Ovary (tissue), 7 donors: ENCODE measurements at regions not wholly inside any gene's neighbourhood (a gene's known extent, or its start where the extent isn't known, plus 50 kb on each side); places are given as distances from the start of the nearest gene placed in this dataset.

Experiments
- DNase-seq, 5 donors: peaks; one replicate each; pipeline ENCODE4 v3.0.0-alpha.2; 2019 to 2020
- H3K27ac ChIP-seq, 2 donors: fragments of 200-600 bp; one replicate each; pipeline versions ENCODE4 v1.5.1 to v1.8.0; 2019 to 2022
- H3K27me3 ChIP-seq: fragments of 200-600 bp; one replicate; pipeline ENCODE4 v1.8.0; 2022
- H3K36me3 ChIP-seq: fragments of 200-600 bp; sonication (generic); one replicate; pipeline ENCODE4 v1.5.1; 2019
- H3K4me1 ChIP-seq: one replicate; pipeline ENCODE4 v1.8.1; 2013; ENCODE audit warnings: mild to moderate bottlenecking, moderate library complexity; ENCODE audit not compliant: insufficient read depth
- H3K4me3 ChIP-seq: fragments of 200-600 bp; sonication (generic); one replicate; pipeline ENCODE4 v1.5.1; 2017
- H3K9me3 ChIP-seq, 2 donors: fragments of 200-600 bp in 1 of 2; sonication (generic) in 1 of 2; one replicate each; pipeline versions ENCODE4 v1.5.1 to v1.8.1; 2013 to 2019; ENCODE audit warnings: mild to moderate bottlenecking in 1 of 2, moderate library complexity in 1 of 2
- EP300 ChIP-seq: sonication (generic); formaldehyde crosslinking; IDR thresholded peaks from one replicate; pipeline ENCODE4 v1.6.1; 2017; ENCODE audit warnings: antibody characterized with exemption
- POLR2A ChIP-seq: fragments of 450-650 bp; IDR thresholded peaks from one replicate; pipeline ENCODE4 v1.6.1; 2017; ENCODE audit warnings: antibody characterized with exemption, mild to moderate bottlenecking, moderate library complexity
- WGBS, 3 donors: extraction: QIAGEN DNeasy Blood & Tissue Kit in 1 of 3; methylation state at CpG; one replicate each; pipeline versions ENCODE4 v1.1.5 to v1.1.7; 2013 to 2017; 5-methylcytosine and 5-hydroxymethylcytosine counted together
- intact Hi-C, 4 donors: fragments of 100-400 bp; cut with DNase I; formaldehyde crosslinking; loops; one replicate each; pipeline versions ENCODE4 v1.11.0 to v1.15.1; 2022 to 2023
- TF ChIP-seq, protein P1 (sequence below), 3 donors: fragments of 450-650 bp in 2 of 3; fragments of 200-600 bp in 1 of 3; IDR thresholded peaks; one replicate each; pipeline versions ENCODE4 v1.5.1 to v1.8.0; 2016 to 2022; ENCODE audit warnings: antibody characterized with exemption in 3 of 3, mild to moderate bottlenecking in 1 of 3
- donor health status: DM: no; HTN: no; CAD: no; lungs with moderate emphysema.
- donor health status: DM: no; HTN: no; CAD: no.
- donor health status: Bipolar disorder and iron deficiency.
- donor health status: DM: no; HTN: no; CAD: no.
- donor health status: DM: yes; HTN: yes; CAD: no.

DNA sequence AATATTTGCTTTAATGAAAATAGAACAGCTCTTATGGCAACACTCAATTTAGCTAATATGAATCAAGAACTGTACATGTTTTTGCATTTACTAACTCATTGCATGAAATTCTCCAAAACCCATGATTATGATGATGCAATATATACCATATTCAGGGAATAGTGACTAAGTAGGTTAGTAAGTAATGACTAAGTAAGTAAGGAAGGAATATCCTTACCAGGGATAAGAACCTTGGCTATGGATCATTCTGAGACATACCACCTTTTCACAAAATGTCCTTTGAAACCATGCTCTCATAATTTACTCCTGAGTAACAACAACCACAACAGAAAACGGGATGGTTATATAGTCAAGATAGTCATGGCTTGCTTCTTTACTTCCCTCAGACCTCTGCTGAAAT is 1513.0 kb downstream of the STIM2 start:
- intact Hi-C loops, result no loop called here
- Histone ChIP-seq H3K27ac (no peak overlapping the region), H3K36me3 (no peaks in the 10 kb centered on the region), H3K27me3 (no peaks in the 10 kb centered on the region), H3K9me3 (no peaks in the 10 kb centered on the region), H3K4me3 (no peak overlapping the region), H3K4me1 (no peaks in the 10 kb centered on the region)
- DNase-seq, result no peak
- TF ChIP-seq EP300 (no peak), POLR2A (no peak)
- TF ChIP-seq, protein P1, sequence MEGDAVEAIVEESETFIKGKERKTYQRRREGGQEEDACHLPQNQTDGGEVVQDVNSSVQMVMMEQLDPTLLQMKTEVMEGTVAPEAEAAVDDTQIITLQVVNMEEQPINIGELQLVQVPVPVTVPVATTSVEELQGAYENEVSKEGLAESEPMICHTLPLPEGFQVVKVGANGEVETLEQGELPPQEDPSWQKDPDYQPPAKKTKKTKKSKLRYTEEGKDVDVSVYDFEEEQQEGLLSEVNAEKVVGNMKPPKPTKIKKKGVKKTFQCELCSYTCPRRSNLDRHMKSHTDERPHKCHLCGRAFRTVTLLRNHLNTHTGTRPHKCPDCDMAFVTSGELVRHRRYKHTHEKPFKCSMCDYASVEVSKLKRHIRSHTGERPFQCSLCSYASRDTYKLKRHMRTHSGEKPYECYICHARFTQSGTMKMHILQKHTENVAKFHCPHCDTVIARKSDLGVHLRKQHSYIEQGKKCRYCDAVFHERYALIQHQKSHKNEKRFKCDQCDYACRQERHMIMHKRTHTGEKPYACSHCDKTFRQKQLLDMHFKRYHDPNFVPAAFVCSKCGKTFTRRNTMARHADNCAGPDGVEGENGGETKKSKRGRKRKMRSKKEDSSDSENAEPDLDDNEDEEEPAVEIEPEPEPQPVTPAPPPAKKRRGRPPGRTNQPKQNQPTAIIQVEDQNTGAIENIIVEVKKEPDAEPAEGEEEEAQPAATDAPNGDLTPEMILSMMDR (IDR thresholded peaks at IDR 0.05), result no peak
- 77 to 85% (median 83%) methylated on average over 1 of the region's 1 CpG for WGBS, 3 donors

DNA sequence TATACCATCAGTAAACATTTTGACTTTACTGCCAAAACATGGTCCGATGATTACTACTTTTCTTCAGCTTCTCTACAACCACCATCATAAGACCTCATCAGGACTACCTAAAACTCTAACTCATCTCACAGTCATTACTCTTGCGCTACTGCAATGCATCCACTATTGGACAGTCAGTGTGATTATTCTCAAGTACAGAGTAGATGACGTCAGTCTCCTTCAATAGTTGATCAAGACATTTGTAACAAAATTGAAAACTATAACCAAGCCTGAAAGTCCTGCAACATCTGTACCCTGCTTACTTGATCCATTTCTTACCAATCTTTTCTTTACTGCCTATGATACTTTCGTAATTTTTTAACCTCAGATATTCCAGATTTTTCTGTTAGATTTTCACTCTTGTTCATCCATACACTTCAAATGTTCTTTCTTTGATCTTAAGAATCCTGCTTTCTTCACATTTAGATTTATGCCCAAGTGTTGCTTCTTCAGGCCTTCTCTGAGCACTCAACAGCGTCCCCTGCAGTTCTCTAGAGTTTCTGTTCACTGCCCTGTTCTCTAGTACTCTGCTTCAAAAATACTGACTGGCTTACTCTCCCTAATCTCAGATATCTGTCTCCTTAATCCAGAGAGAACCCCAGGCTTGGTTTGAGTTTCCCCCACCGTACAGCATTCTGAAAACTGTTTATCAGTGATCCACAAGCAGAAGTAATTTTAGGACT is 1517.6 kb downstream of the STIM2 start:
- H3K4me1 ChIP-seq, result no peaks in the 10 kb centered on the region
- intact Hi-C loops, result no loop called here
- H3K27ac ChIP-seq, result no peak overlapping the region
- DNase-seq, result no peak
- no peak for TF ChIP-seq POLR2A
- TF ChIP-seq, protein P1 (IDR thresholded peaks at IDR 0.05), result no peak
- TF ChIP-seq EP300, result no peak
- no peak overlapping the region for H3K4me3 ChIP-seq
- 69 to 80% (median 74%) methylated on average over 6 of the region's 6 CpGs for WGBS, 3 donors
- no peaks in the 10 kb centered on the region for H3K27me3 ChIP-seq
- H3K9me3 ChIP-seq, result no peaks in the 10 kb centered on the region
- no peaks in the 10 kb centered on the region for H3K36me3 ChIP-seq

- no peaks in the 10 kb centered on the region for H3K27me3 ChIP-seq
- H3K9me3 ChIP-seq, result no peaks in the 10 kb centered on the region
- intact Hi-C loops, result no loop called here
- TF ChIP-seq, protein P1 (IDR thresholded peaks at IDR 0.05), result no peak
- no peak for TF ChIP-seq EP300
- no peak for TF ChIP-seq POLR2A
- no peaks in the 10 kb centered on the region for H3K36me3 ChIP-seq
- H3K4me3 ChIP-seq, result no peak overlapping the region
- H3K27ac ChIP-seq, result no peak overlapping the region
- 85 to 91% (median 91%) methylated on average over 2 of the region's 2 CpGs for WGBS, 3 donors
- no peak for DNase-seq
- H3K4me1 ChIP-seq, result no peaks in the 10 kb centered on the region
Measured at GRCh38 chr4:28385801-28386200, 1525.2 kb downstream of the STIM2 start.

DNA sequence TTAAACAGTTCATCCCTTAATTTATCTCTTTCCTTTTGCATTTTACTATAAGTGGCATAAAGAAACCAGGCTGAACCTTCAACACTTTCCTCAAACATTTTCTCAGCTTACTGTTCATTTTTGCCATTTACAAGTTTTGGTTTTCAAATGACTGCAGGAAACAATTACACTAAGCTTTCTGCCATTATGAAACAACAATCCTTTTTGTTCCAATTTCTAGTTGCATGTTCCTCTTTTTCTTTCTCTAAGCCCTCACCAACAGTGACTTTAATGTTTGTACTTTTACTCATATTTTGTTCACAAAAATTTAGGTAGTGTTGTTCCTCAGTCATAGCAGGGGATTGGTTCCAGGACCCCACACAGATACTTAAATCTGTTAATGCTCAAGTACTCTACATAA is 1526.1 kb downstream of the STIM2 start:
- DNase-seq, result no peak
- no peaks in the 10 kb centered on the region for H3K36me3 ChIP-seq
- H3K27me3 ChIP-seq, result no peaks in the 10 kb centered on the region
- intact Hi-C loops, result no loop called here
- TF ChIP-seq EP300 (no peak), POLR2A (no peak)
- TF ChIP-seq, protein P1 (IDR thresholded peaks at IDR 0.05), result no peak
- H3K4me3 ChIP-seq, result no peak overlapping the region
- H3K27ac ChIP-seq, result no peak overlapping the region
- H3K4me1 ChIP-seq, result no peaks in the 10 kb centered on the region
- no peaks in the 10 kb centered on the region for H3K9me3 ChIP-seq
